Heart right ventricle (tissue), 16 donors: ENCODE measurements at regions not wholly inside any gene's neighbourhood (a gene's known extent, or its start where the extent isn't known, plus 50 kb on each side); places are given as distances from the start of the nearest gene placed in this dataset.
"Not testable (repeated sequence)": the region's sequence is repeated elsewhere in the genome, so short reads cannot be mapped to it uniquely, and the experiment has no call there.

Source experiments
- ATAC-seq, 8 donors: fragments of 200-7000 bp; cut with Tn5 transposase; one replicate each; pipeline ENCODE4 v1.9.1; 2020; ENCODE audit warnings: mild to moderate bottlenecking in 8 of 8, moderate library complexity in 8 of 8, moderate number of reproducible peaks in 1 of 8
- DNase-seq, 2 donors: peaks; one replicate each; pipeline ENCODE4 v3.0.0-alpha.2; 2020
- H3K27ac ChIP-seq, 10 donors: fragments of 200-600 bp; sonication (generic) in 2 of 10; one replicate each; pipeline versions ENCODE4 v1.5.0 to v1.8.0; 2020 to 2022; ENCODE audit warnings: mild to moderate bottlenecking in 3 of 10
- H3K27me3 ChIP-seq, 7 donors: fragments of 200-600 bp; one replicate each; pipeline ENCODE4 v1.8.0; 2021 to 2022; ENCODE audit warnings: mild to moderate bottlenecking in 2 of 7
- H3K36me3 ChIP-seq, 9 donors: fragments of 200-600 bp; sonication (generic) in 1 of 9; one replicate each; pipeline versions ENCODE4 v1.5.0 to v1.8.0; 2020 to 2022; ENCODE audit warnings: mild to moderate bottlenecking in 2 of 9
- H3K4me1 ChIP-seq, 9 donors: fragments of 200-600 bp; sonication (generic) in 1 of 9; one replicate each; pipeline versions ENCODE4 v1.5.0 to v1.8.0; 2020 to 2022; ENCODE audit warnings: mild to moderate bottlenecking in 4 of 9
- H3K4me3 ChIP-seq, 10 donors: fragments of 200-600 bp; sonication (generic) in 2 of 10; one replicate each; pipeline versions ENCODE4 v1.5.0 to v1.8.0; 2020 to 2022; ENCODE audit warnings: mild to moderate bottlenecking in 7 of 10, moderate library complexity in 2 of 10
- H3K9me3 ChIP-seq, 11 donors: fragments of 200-600 bp in 10 of 11; sonication (generic) in 2 of 11; one replicate each; pipeline versions ENCODE4 v1.5.0 to v1.8.0; 2013 to 2022; ENCODE audit warnings: mild to moderate bottlenecking in 2 of 11, control low read depth in 1 of 11, moderate library complexity in 1 of 11
- WGBS, 2 donors: extraction: QIAGEN DNeasy Blood & Tissue Kit; methylation state at CpG; one replicate each; pipeline ENCODE4 v1.1.7; 2013; ENCODE audit warnings: inconsistent platforms in 1 of 2; 5-methylcytosine and 5-hydroxymethylcytosine counted together
- intact Hi-C, 10 donors: fragments of 100-400 bp; cut with DNase I; formaldehyde crosslinking; loops; one replicate each; pipeline versions ENCODE4 v1.11.1 to v1.14.2; 2022
- TF ChIP-seq, protein P1 (sequence below), 9 donors: fragments of 200-600 bp; sonication (generic) in 2 of 9; IDR thresholded peaks; one replicate each; pipeline versions ENCODE4 v1.5.0 to v1.8.0; 2021 to 2022; ENCODE audit warnings: antibody characterized with exemption in 9 of 9, mild to moderate bottlenecking in 5 of 9, moderate library complexity in 1 of 9
- donor health status: Arrhythmogenic right ventricular cardiomyopathy.
- donor health status: ischemic (EF 13 %, LVEDD 7.1; RV severe dilation, severe dysfunction).
- donor health status: healthy with polysubstance abuse.
- donor health status: DM: no; HTN: yes; CAD: no.
- donor health status: DM: no; HTN: no; CAD: no.
- donor health status: ischemic (EF 25% LVEDD 6.9; RV normal size, moderate dysfunction).
- donor health status: ischemic (EF 25% LVEDD 5.7; RV mildly dilated, moderate dysfunction).
- donor health status: healthy.
- donor health status: DM: yes; HTN: yes; CAD: no.
- donor health status: Ischemic cardiomyopathy.
- donor health status: ischemic (EF 35%, LVEDD 5.7; RV mildly dilated, moderate dysfunction).
- donor health status: nonischemic (EF 11% LVEDD 7.7; RV severe dilation, severe dysfunction).
- donor health status: DM: yes; HTN: yes; CAD: no.
- donor health status: PGD.
- donor health status: ischemic (EF 29% LVEDD 5.4; RV normal size, mild dysfunction).
- donor health status: nonischemic (EF 23%, LVEDD 6.1; RV moderate dilation, normal function).

DNA sequence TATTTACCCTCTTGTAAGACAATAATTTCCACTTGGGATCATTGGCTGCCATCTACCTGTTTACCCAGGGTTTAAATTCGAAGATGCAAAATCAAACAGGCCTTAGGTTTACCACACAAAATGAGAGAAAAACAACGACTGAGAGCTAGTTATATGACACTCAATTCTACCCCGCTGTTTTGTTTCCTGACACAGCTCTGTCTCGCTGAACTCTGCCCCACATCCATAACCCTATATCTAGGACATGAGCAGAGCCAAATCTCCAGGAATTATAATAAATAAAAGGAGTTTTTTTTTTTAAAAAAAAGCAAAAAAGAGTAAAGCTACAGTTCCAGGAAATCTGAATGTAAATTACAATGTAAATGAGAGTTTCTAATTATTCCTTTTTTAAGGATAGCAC, 165.4 kb upstream of the NR2F2 start:
- peaks cover 0 to 22% (median 0%) of the 10 kb centered on the region in 9 donors for H3K4me1 ChIP-seq
- WGBS, 2 donors, result 82 to 90% methylated on average over 4 of the region's 4 CpGs
- H3K36me3 ChIP-seq, result no peaks in the 10 kb centered on the region
- ATAC-seq (no peak), DNase-seq (no peak)
- H3K4me3 ChIP-seq, result no peak overlapping the region
- H3K27ac ChIP-seq, result no peak overlapping the region
- TF ChIP-seq, protein P1, sequence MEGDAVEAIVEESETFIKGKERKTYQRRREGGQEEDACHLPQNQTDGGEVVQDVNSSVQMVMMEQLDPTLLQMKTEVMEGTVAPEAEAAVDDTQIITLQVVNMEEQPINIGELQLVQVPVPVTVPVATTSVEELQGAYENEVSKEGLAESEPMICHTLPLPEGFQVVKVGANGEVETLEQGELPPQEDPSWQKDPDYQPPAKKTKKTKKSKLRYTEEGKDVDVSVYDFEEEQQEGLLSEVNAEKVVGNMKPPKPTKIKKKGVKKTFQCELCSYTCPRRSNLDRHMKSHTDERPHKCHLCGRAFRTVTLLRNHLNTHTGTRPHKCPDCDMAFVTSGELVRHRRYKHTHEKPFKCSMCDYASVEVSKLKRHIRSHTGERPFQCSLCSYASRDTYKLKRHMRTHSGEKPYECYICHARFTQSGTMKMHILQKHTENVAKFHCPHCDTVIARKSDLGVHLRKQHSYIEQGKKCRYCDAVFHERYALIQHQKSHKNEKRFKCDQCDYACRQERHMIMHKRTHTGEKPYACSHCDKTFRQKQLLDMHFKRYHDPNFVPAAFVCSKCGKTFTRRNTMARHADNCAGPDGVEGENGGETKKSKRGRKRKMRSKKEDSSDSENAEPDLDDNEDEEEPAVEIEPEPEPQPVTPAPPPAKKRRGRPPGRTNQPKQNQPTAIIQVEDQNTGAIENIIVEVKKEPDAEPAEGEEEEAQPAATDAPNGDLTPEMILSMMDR (IDR thresholded peaks at IDR 0.05), result no peak
- H3K27me3 ChIP-seq, result peaks cover 0 to 4% (median 0%) of the 10 kb centered on the region in 7 donors
- H3K9me3 ChIP-seq, result no peaks in the 10 kb centered on the region
- intact Hi-C loops, result no loop called here

DNA sequence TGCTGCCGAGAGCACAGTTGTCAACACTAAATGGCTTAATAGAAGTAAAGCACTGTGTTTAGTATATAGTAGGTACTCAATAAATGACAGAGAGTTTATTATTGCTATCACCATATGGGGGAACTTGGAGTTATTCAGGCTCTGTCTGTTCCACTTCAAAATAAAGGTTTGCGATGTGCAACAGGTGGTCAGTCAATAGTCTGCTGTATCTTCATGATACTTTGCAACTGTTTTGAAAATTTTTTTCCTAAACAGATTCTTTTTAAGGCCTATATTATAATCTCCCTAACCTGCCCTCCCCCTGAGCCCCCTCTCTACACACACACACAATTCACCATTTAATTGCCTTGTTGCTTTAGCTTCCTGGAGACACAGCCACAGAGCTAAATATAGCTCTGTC, 164.7 kb upstream of the NR2F2 start:
- Histone ChIP-seq H3K27me3 (peaks cover 0 to 5% (median 0%) of the 10 kb centered on the region in 7 donors), H3K9me3 (no peaks in the 10 kb centered on the region), H3K36me3 (no peaks in the 10 kb centered on the region), H3K4me1 (peaks cover 0 to 19% (median 0%) of the 10 kb centered on the region in 9 donors), H3K4me3 (no peak overlapping the region), H3K27ac (no peak overlapping the region)
- ATAC-seq, result no peak
- TF ChIP-seq, protein P1 (IDR thresholded peaks at IDR 0.05), result no peak
- no peak for DNase-seq
- WGBS, 2 donors, result 94% methylated on average over 2 of the region's 2 CpGs
- intact Hi-C loops, result no loop called here

DNA sequence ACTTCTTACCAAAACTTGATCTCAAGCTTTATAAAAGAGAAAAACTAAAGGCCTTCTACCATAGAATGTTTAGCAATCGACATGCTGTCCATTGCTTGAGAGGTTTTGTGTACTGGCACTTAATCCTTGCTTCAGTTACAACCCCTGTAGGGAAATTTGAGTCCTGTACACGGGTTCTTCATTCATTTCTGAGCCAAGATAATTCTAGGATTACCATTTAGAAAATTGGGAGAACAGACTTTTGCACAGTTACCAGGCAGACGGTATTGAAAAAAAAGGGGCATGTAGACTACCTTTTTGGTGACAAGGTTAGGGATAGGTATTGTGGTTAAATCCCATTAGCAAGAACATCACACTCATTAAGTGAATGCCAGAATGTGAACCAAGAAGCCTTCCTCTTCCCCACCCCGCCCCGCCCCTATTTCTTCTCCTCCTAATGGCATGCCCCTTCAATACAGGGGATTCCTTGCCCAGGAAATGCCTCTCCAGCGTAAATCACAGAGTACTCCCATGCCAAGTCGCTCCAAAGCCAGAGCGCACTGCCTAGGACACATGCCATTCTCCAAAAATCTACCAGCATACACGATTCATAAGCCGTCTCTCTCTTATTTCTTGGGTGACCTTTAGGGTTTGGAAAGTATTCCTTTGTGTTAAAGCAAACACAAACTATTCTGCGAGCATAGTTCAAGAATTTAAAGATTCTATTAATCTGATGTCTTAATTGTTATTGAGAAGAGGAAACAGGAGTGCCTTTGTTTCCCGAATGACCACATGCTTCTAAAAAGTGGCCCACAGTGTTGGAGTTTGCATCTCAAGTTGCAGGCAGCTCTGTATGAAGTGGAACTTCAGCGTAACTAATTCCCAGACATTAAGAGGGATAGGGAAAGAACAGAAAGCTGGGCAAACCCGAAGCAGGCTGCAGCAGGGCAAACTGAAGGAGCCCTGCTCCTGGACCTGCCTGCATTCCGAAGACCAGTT, 164.0 kb upstream of the NR2F2 start:
- peaks cover 0 to 7% (median 0%) of the 10 kb centered on the region in 7 donors for H3K27me3 ChIP-seq
- H3K36me3 ChIP-seq, result no peaks in the 10 kb centered on the region
- DNase-seq, result no peak
- no peak for ATAC-seq
- H3K27ac ChIP-seq, result no peak overlapping the region
- 83 to 87% methylated on average over 15 of the region's 15 CpGs for WGBS, 2 donors
- intact Hi-C loops, result no loop called here
- TF ChIP-seq, protein P1 (IDR thresholded peaks at IDR 0.05), result no peak
- no peaks in the 10 kb centered on the region for H3K9me3 ChIP-seq
- H3K4me3 ChIP-seq, result no peak overlapping the region
- peaks cover 0 to 11% (median 0%) of the 10 kb centered on the region in 9 donors for H3K4me1 ChIP-seq

DNA sequence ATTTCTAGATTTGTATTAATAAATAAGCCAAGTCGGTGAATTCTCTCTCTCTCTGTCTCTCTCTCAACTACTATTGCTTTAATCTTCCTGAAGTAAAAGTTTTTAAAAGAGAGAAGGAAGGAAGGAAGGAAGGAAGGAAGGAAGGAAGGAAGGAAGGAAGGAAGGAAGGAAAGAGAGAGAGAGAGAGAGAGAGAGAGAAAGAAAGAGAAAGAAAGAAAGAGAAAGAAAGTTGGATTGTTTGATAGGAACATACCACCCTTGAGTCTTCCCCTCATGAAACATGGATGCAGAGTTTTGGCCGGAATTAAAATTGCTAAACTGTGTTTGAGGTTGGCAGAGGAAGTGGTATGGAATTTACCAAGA, 159.9 kb upstream of the NR2F2 start:
- not testable (repeated sequence) for DNase-seq, H3K27ac ChIP-seq, H3K4me1 ChIP-seq, H3K9me3 ChIP-seq, ATAC-seq, H3K27me3 ChIP-seq, H3K4me3 ChIP-seq, H3K36me3 ChIP-seq
- intact Hi-C loops, result loop anchor here in 1 of 10 donors (10.0 kb wide), 1 partner anchor 56 kb away; no protein-coding TSS in a partner anchor
- WGBS, 2 donors, result 92 to 96% methylated on average over 2 of the region's 2 CpGs
